NT2/D1 (cell line): ENCODE measurements at regions not wholly inside any gene's neighbourhood (a gene's known extent, or its start where the extent isn't known, plus 50 kb on each side); places are given as distances from the start of the nearest gene placed in this dataset.

Experiments
- DNase-seq: peaks from one replicate; pipeline ENCODE4 v3.0.0-alpha.2; 2011; ENCODE audit warnings: low read depth, low spot score
- H3K27me3 ChIP-seq: 2 replicates; pipeline ENCODE4 v1.6.0; 2011; ENCODE audit warnings: mild to moderate bottlenecking; ENCODE audit not compliant: insufficient read length, insufficient read depth
- H3K36me3 ChIP-seq: 2 replicates; pipeline ENCODE4 v1.6.1; 2011; ENCODE audit warnings: mild to moderate bottlenecking, low read length, mixed read lengths; ENCODE audit not compliant: insufficient read depth, insufficient read length
- H3K4me1 ChIP-seq: 2 replicates; pipeline ENCODE4 v1.5.1; 2011; ENCODE audit not compliant: insufficient read depth, insufficient read length
- H3K4me3 ChIP-seq: 2 replicates; pipeline ENCODE4 v1.5.1; 2011; ENCODE audit warnings: low read depth; ENCODE audit not compliant: insufficient read length
- H3K9ac ChIP-seq: 2 replicates; pipeline ENCODE4 v1.6.0; 2011; ENCODE audit warnings: low read depth; ENCODE audit not compliant: insufficient read length
- H3K9me3 ChIP-seq: 2 replicates; pipeline ENCODE4 v1.5.1; 2011; ENCODE audit warnings: mild to moderate bottlenecking, low read length; ENCODE audit not compliant: insufficient read depth
- SUZ12 ChIP-seq: IDR thresholded peaks from 2 replicates; pipeline ENCODE4 v1.6.1; 2011; ENCODE audit not compliant: insufficient read length, insufficient read depth; ENCODE audit errors: extremely low read depth
- YY1 ChIP-seq: IDR thresholded peaks from 2 replicates; pipeline ENCODE4 v1.6.1; 2011; ENCODE audit not compliant: insufficient read length, insufficient read depth
- ZNF274 ChIP-seq: IDR thresholded peaks from 2 replicates; pipeline ENCODE4 v1.6.1; 2011; ENCODE audit warnings: mild to moderate bottlenecking, low read depth, low read length

DNA sequence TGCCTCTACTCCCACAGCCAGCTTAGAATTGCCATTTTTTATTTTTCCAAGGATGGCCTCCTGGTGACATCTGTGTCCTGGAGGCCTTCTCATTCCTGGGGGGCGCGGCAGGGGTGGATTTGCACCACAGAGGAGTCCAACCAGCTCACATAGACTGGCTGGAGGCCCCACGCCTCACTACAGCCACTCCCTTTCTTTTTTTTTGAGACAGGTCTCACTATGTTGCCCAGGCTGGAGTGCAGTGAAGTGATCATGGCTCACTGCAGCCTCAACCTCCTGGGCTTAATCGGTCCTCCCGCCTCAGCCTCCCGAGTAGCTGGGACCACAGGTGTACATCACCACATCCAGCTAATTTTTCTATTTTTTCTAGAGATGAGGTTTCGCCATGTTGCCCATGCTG lies 57.6 kb upstream of the DOCK1 start:
- H3K4me1 ChIP-seq = no peaks in the 10 kb centered on the region
- TF ChIP-seq YY1 = no peak
- no peak for TF ChIP-seq ZNF274
- no peak for TF ChIP-seq SUZ12
- H3K9me3 ChIP-seq = no peaks in the 10 kb centered on the region
- no peaks in the 10 kb centered on the region for H3K27me3 ChIP-seq
- no peaks in the 10 kb centered on the region for H3K36me3 ChIP-seq
- DNase-seq = no peak
- no peak overlapping the region for H3K9ac ChIP-seq
- H3K4me3 ChIP-seq = no peak overlapping the region

DNA sequence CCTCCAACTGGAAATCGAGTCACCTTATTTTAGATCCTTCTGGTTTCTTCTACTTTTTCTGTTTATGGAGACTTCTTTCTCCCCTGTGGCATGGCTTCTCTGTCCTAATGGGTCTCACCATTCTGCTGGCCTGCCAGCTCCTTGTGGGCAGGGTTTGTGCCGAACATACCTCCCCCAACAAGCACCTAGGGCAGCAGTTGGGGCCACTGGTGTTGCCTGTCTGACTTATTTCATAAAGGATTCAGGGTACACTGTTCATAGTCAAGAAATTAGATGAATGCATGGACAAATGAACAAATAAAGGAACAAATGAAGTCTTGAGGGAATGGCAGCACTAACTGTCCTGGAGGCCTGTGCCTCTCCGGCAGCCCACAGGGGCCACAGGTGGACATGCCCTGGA lies 55.6 kb upstream of the DOCK1 start:
- H3K4me3 ChIP-seq = no peak overlapping the region
- no peaks in the 10 kb centered on the region for H3K36me3 ChIP-seq
- H3K4me1 ChIP-seq = no peaks in the 10 kb centered on the region
- no peaks in the 10 kb centered on the region for H3K27me3 ChIP-seq
- H3K9ac ChIP-seq = no peak overlapping the region
- no peaks in the 10 kb centered on the region for H3K9me3 ChIP-seq
- TF ChIP-seq SUZ12 (no peak), ZNF274 (no peak), YY1 (no peak)
- DNase-seq = no peak

DNA sequence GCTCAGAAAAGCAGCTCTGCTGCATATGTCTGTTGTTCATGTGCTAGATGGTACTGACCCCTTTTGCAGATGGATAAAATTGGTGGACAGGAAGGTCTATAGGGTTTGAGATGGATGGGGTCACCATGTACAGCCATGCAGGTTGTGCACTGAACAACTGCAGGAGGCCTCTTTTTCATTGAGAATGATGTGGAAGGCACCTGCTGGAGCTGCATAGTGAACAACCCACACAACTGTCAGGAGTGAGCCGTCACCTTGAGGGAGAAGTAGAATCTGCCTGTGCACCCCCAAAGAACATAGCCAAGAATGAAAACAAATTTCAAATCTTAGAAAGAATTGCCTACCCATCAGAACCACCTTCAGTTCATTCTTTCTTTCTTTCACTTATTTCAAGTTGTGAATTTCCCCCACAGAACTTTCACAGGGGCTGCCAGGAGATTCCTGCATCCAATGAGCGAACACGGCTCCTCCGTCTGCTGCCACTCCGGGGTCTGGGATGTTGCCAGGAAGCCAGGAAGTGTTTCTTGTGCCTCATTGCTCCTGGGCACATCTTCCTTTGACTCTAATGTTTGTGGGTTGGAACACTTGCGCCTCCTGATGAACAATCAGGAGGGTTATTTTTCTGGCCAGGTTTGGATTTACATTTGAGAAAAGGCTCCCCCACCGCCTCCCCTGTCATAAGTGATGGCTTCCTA lies 53.7 kb upstream of the DOCK1 start:
- H3K4me3 ChIP-seq = no peak overlapping the region

DNA sequence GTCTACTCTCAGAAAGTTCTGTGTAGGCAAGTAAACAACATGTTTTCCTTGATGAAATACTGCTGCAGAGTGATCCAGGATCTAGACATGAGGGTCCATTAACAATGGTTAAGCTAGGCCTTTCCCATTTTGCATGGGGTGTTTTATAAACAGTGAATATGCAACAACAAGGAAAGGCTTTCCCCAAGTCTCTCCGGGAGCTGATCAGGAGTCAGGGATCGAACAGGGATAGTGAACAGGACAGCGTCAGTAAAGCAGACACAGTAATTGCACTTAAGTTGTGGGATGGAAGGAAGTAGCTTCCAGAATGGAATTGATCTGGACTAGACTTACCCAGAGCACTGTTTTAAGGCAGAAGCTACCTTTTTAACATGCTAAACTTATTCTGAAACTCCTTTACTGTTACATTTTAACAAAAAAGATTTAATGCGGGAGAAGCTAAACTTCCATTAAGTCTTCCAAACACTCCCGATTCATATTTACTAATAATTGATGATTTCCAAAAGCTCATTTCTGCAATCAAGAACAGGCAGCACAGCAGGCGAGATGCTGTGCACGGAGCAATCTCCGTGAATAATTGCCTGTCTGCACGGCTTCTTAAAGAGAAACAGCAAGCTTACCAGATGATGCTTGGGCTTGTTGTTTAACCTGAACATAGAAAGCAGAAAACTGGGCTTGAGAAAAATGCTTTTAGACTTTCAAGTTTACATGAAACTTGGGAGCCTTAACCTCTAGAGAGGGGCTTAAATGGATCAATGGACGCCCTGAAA lies 50.3 kb upstream of the DOCK1 start:
- no peak overlapping the region for H3K4me3 ChIP-seq
- no peaks in the 10 kb centered on the region for H3K27me3 ChIP-seq
- H3K4me1 ChIP-seq = no peaks in the 10 kb centered on the region
- H3K36me3 ChIP-seq = no peaks in the 10 kb centered on the region
- no peak for DNase-seq
- TF ChIP-seq YY1 (no peak), ZNF274 (no peak)
- H3K9ac ChIP-seq = no peak overlapping the region
- peaks cover 5% of the 10 kb centered on the region; the same call in 1 of the 2 replicates for H3K9me3 ChIP-seq

More for the DNA sequence above, 53.7 kb upstream of the DOCK1 start:
- H3K4me1 ChIP-seq = no peaks in the 10 kb centered on the region
- DNase-seq = no peak
- H3K36me3 ChIP-seq = no peaks in the 10 kb centered on the region
- no peaks in the 10 kb centered on the region for H3K27me3 ChIP-seq
- TF ChIP-seq ZNF274 = no peak
- TF ChIP-seq SUZ12 = no peak
- TF ChIP-seq YY1 = no peak
- no peaks in the 10 kb centered on the region for H3K9me3 ChIP-seq
- H3K9ac ChIP-seq = no peak overlapping the region
